HG02588 (cell line): ENCODE measurements at regions not wholly inside any gene's neighbourhood (a gene's known extent, or its start where the extent isn't known, plus 50 kb on each side); places are given as distances from the start of the nearest gene placed in this dataset.

Experiments
- ATAC-seq: cut with Tn5 transposase; IDR thresholded peaks from one replicate; pipeline ENCODE4 v1.9.1; 2021; ENCODE audit warnings: mild to moderate bottlenecking, moderate library complexity; ENCODE audit not compliant: unreplicated experiment

DNA sequence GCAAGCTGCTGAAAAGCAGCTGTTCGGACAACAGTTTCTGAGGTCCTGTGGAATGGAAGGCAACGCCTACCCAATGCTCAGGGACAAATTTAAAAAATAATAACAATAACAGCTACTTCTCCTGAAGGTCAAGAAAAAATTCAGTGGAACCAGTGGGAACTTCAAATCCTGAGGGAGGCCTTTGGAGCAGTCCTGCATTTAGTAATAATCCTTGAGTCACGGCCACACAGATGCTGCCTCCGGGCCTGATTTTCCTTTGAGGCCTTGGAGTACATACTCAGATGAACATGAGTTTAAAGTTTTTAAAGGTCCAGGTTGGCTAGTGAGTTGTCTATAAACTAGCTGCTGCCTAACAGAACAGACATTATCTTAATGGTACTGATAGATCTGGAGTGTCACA, 268.0 kb downstream of the MSRB3 start:
- ATAC-seq: no peak

DNA sequence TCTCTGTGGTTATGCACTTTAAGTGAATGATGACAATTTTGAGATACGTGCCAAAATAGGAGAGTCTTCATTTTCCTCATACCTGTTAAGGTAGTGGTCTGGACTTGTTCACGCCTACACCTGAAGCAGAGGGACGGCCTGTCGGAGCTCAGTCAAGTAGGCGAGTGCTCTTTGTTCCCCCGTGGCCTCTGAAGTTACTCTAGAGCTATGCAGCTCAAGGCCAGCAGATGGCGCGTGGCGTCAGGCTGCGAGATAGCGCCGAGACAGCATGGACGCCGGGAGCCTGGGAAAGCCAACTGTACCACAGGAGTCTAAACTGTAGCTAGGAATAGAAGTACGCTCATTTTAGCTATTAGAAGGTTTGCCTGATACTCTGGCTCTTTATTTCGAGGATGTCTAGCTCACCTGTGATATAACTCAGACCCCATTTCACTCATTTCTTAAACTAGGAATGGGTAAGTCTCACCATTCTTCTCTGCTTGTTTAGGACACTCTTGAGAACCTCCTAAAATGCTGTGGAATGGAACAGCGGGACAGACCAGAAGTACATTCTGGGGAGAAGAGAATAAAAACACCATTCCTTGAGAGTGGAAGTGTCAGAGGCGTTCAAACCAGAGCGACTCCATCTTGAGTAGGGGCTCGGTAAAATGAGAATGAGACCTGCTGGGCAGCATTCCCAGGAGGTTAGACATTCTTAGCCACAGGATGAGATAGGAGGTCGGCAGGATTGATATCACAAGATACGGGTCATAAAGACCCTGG, 267.4 kb upstream of the HMGA2 start:
- ATAC-seq: peak; percentile 100

- no peak for ATAC-seq
Observed at GRCh38 chr12:65557438-65558181, 266.7 kb upstream of the HMGA2 start.

DNA sequence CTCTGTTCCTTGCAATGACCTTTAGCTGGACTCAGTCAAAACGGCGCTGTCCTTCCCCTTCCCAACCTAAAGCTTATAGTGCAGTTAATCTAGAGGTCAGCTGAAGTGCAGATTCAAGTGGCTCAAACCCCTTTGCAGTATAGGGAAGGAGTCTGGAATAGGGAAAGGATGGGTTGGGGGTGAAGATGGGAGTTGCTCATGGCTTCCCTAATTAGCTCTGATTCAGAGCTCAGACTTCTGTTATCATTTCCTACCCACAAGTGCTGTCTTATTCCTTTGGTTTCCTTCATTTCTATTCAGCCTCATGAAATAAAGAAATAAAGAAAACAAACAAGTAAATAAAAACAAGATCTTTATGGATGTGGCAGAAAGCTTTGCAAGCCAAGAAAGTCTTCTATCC, 264.0 kb upstream of the HMGA2 start:
- ATAC-seq: no peak

DNA sequence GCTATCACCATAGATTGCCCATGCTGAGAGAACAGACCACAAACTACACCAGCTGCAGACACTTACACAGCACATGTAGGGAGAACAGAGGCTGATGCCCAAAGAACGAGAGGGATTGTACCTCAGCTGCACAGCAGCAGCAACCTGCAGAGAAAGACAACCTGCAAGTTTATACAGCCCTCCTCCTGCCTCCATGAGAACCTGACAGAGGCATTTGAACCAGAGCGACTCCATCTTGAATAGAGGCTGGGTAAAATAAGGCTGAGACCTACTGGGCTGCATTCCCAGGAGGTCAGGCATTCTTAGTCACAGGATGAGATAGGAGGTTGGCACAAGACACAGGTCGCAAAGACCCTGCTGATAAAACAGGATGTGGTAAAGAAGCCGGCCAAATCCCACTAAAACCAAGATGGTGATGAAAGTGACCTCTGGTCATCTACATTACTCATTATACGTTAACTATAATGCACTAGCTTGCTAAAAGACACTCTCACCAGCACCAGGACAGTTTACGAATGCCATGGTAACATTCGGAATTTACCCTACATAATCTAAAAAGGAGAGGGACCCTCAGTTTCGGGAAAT, 262.4 kb upstream of the HMGA2 start:
- no peak for ATAC-seq

GRCh38 chr12:65565601-65566560, 258.4 kb upstream of the HMGA2 start:
- ATAC-seq: no peak

DNA sequence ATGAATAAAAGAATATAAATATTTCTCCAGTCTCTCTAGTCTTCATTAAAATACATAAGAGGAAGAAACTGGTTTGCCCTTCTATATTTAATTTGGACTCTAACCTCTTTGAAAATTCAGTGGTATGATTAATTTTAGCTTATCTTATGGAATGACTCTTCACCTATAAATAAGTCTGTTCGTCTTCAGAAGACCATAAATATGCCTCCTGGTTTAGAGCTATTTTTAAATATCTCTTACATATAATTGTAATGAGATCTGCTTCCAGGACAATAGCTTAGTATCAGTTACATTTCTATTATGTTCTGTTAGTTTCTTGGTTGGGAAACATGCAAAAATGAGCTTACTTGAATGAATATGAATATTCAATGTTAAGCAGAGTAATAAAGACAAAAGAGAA, 257.5 kb upstream of the HMGA2 start:
- no peak for ATAC-seq

GRCh38 chr12:65567820-65568219, 256.5 kb upstream of the HMGA2 start:
- ATAC-seq: no peak

GRCh38 chr12:65568517-65568916, 255.8 kb upstream of the HMGA2 start:
- ATAC-seq: no peak

DNA sequence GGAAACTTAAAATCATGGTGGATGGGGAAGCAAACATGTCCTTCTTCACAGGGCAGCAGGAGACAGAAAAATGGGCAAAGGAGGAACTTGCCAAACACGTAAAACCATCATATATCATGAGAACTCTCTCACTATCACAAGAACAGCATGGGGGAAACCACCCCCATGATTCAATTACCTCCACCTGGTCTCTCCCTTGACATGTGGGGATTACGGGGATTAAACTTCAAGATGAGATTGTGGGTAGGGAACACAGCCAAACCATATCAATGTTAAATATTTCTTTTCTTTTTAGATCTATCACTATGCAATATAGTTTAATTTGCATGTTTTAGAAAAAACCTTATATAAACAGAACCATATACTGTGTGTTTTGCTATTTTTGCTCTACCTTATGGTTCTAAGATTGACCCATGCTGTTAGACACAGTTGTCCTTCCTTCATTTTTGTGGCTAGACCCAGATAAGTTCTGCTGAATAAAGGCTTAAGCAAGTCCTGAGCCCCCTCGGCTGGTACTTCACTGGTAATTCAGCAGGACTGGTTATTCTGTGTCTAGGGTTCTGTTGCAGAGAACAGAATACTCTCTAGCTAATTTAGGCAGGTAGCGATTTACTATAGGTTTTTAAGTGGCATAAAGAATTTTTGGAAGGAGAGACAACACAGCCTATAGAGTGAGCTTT, 253.7 kb upstream of the HMGA2 start:
- no peak for ATAC-seq

- ATAC-seq: no peak
Observed at GRCh38 chr12:65574867-65575266, 249.4 kb upstream of the HMGA2 start.

DNA sequence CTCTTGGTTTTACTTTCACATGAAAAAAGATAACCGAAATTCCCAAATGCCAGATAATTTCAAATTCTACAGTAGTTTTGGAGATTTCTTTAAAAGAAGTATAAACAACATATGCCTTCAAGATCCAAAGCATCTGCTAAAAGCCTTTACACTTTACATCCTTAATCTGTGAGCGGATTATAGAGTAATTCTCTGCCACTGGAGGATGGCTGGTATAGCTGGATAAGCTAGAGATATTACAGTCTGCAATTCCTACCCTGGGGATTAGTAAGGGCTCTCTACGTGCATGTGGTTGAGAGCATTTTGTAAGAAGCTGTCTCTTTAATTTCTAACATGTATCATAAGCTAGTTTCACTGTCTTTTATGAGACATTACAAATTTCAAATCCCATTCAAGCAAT, 240.3 kb upstream of the HMGA2 start:
- ATAC-seq: no peak

DNA sequence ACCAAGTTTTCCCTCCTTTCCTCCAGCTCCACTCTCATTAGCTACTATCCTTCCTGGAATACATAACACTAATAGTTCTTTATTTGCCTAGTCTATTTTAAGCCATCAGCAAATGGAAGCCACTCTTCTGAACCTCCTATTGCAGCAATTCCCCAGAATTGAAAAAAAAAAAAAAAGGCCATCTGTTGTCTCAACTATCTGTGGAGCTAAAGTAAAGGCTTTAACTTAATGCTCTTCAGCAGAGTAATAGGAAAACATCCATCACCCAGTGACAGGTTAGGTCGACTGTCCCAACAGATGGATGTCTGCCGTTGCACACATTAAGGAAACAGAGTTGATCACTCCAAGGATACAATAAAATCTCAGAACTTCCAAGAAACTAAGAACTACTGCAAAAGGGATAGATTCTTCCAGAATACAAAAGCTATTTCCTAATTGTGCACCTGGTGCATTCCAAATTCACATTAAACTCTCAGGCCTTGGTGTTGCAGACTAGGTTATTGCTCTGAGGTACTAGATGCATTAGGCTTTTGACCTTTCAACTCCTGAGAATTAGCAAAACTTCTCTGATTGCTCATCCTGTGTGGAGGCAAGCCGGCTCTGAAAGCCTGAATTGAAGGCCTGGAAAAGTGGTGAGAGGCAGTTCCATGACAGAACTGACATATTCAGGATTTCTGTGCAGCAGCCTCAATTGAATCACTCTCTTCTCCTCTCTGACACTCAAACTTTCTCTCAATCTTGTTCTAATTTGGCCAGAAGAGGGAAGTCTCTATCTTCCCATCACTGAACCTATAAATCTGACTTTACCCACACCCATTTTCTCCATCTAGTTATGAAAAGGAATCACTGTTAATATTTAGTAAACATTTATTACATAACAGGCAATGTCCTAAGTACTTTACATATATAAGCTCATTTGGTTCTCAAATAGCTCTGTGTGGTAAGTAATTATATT, 238.4 kb upstream of the HMGA2 start:
- no peak for ATAC-seq

- no peak for ATAC-seq
Observed at GRCh38 chr12:65586796-65587195, 237.5 kb upstream of the HMGA2 start.

DNA sequence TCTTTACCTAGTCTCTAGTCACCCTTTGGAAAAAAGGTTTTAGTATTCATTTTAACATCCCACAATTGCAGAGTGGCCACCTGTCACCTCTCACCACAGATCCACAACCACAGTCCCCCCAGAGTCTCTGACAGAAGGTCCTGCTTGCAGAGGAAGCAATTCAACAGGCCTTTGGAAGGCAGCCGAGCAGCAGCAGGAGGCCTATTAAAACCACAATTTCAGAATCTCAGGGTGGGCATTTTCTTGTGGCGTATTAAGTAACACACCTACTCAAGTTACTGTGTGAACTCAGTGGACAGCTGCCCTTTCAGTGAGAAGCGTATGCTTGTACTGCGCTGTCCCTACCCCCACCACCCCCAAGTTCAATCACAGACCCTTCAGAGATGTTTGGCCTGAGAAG, 234.0 kb upstream of the HMGA2 start:
- no peak for ATAC-seq

GRCh38 chr12:65592416-65592815, 231.9 kb upstream of the HMGA2 start:
- no peak for ATAC-seq

GRCh38 chr12:65593239-65593701, 231.0 kb upstream of the HMGA2 start:
- ATAC-seq: no peak

DNA sequence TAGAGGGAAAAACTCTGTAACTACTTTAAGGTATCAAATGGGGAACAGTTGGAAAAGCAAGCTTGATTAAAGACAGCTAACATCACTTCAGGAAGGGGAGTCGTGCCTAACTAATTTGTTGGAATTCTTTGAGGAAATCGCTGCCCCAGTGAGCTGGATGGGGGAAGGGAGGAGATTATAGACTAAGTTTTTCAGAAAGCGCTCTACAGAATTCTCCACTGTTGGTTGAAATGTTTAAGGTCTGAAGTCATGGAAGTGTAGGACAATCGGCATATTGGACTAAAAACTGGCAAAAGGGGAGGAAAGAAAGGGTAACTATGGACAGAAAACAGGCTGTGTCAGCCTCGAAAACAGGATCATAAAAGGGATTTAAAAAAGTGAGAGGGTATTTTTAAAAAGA, 229.9 kb upstream of the HMGA2 start:
- no peak for ATAC-seq

DNA sequence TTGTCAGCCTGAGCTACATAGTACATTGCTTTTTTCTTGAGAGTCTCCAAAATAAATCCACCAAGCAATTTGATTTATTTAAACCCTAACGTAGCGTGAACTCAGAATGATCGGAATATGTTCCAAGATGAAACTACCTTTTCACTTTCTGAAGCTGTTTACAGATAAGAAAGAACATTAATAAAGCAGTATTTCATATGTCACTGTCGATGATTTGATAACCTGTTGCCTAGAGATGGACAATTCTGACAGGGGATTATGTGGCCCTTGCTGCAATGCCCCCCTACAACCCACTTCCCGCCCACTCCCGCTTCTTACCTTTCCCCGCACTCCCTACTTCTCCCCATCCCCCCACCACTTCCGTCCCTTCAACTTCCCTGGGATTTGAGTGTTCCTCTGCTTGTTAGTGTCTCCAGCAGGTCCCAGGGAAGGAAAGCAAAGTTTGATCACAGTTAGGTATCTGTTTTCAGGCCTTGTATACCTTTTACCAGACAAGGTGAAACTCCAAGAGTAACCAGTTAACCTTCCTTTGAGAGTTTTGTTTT, 229.2 kb upstream of the HMGA2 start:
- ATAC-seq: no peak
